ENCODE measurements at regions not wholly inside any gene's neighbourhood (a gene's known extent, or its start where the extent isn't known, plus 50 kb on each side); places are given as distances from the start of the nearest gene placed in this dataset.
"Not testable (repeated sequence)": the region's sequence is repeated elsewhere in the genome, so short reads cannot be mapped to it uniquely, and the experiment has no call there.

DNA sequence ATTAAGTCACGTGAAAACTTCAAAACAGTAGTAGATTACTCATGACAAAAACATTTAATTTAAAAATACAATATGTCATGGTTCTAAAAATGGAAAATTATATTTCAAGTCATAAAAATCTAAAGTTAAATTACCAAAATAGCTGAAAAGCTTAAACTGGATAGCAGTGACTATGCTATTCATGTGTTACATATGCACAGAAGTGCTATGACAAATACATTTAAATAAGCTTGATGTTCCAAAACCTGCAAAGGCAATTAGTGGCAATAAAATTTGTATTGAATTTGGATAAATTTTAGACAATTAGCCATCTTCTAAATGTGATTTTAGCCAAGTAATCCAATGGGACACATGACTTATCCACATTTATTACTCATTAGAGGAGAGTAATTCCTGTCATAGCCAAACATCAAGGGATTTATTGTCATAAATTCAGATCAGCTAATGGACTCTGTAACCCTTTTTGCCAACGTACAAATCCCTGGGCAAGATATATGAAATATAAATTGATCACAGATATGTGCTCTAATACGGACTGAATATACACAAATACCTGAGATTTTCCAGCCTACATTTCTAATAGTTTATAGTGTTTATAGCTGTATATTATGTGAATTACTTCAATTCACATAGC, 419.4 kb downstream of the ISL1 start:
- Mint-ChIP-seq H3K27me3 (no peaks in the 10 kb centered on the region), H3K4me3 (no peak overlapping the region)

DNA sequence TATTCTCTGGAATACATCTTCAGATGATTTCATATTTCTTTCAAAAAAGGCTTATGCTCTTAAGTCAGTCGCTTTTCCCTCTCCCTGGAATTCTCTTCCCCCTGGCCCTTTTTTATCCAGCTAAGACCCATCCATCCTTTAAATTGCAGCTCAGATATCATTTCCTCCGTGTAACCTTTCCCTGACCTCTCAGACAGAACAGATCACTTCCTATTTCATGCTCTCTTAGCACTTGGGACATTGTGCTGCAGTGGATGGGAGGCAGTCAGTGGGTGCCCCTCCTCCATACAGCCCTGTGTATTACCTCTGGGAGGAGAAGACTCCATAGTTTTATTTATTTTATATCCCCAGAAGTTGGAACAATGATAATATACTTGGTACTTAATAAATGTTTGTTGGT, 423.4 kb downstream of the ISL1 start:
- intact Hi-C loops (cut with micrococcal nuclease) = no loop called here
- H3K27ac Mint-ChIP-seq = no peak overlapping the region
- H3K36me3 Mint-ChIP-seq (ENCODE audit: low read depth) = no peaks in the 10 kb centered on the region
- H3K9me3 Mint-ChIP-seq = peaks cover 5% of the 10 kb centered on the region
- H3K4me1 Mint-ChIP-seq (ENCODE audit: low read depth) = no peaks in the 10 kb centered on the region
- no peak overlapping the region for H3K4me3 Mint-ChIP-seq
- no peaks in the 10 kb centered on the region for H3K27me3 Mint-ChIP-seq

More for the DNA sequence above, 419.4 kb downstream of the ISL1 start:
- no peaks in the 10 kb centered on the region for H3K4me1 Mint-ChIP-seq (ENCODE audit: low read depth)
- H3K27ac Mint-ChIP-seq = no peak overlapping the region
- H3K36me3 Mint-ChIP-seq (ENCODE audit: low read depth) = no peaks in the 10 kb centered on the region
- peaks cover 5% of the 10 kb centered on the region for H3K9me3 Mint-ChIP-seq
- intact Hi-C loops (cut with micrococcal nuclease) = no loop called here

DNA sequence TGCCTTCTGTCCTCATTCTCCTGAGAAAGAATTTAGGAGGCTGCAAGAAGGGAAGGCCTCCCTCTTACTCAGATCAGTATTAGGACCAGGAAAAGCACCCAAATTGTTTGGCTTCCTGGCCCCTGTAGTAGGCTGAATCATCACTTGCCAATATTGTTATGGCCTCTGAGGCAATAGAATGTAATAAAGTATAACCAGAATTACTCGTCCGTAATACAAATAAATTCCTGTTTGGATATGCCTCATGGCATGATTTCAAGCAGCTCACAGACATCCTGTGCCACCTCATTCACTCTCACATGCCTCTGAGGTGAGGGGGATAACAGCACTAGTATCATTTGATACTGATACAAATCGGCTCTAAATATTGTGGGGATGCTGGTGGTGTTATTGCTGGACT, 427.3 kb downstream of the ISL1 start:
- H3K27ac Mint-ChIP-seq = no peak overlapping the region
- peaks cover 5% of the 10 kb centered on the region for H3K9me3 Mint-ChIP-seq
- H3K36me3 Mint-ChIP-seq (ENCODE audit: low read depth) = no peaks in the 10 kb centered on the region
- H3K4me3 Mint-ChIP-seq = no peak overlapping the region
- H3K4me1 Mint-ChIP-seq (ENCODE audit: low read depth) = no peaks in the 10 kb centered on the region
- intact Hi-C loops (cut with micrococcal nuclease) = no loop called here
- H3K27me3 Mint-ChIP-seq = no peaks in the 10 kb centered on the region

DNA sequence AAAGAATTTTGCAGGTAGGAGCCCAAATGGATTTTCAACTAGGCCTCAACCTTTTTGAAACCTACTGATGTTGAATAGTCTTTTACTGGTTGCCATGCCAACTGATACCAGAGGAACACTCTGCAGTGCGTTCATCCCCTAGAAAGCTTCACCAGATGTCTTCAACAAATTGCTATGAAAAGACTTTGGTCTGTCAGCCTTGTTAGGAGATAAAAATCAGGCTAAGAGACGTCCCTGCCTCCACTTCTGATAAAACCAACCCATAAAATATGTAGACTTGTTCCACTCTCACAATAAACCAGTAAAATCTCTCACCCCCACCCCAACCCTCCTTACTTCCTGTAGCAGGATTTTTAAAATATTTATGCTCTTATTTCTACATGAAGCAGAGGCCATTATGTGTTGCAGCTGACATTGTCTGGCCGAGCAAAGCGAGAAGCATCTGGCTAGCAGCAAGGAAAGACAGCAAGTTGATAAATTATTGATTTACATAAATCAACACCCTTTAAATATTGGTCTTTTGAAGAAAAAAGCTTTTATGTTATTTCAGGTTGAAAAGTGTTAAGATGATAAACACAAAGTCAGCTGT, 428.7 kb downstream of the ISL1 start:
- Mint-ChIP-seq H3K9me3 (peaks cover 1% of the 10 kb centered on the region), H3K27ac (no peak overlapping the region), H3K27me3 (no peaks in the 10 kb centered on the region), H3K4me3 (no peak overlapping the region), H3K36me3 (ENCODE audit: low read depth) (no peaks in the 10 kb centered on the region), H3K4me1 (ENCODE audit: low read depth) (no peaks in the 10 kb centered on the region)
- intact Hi-C loops (cut with micrococcal nuclease) = no loop called here

DNA sequence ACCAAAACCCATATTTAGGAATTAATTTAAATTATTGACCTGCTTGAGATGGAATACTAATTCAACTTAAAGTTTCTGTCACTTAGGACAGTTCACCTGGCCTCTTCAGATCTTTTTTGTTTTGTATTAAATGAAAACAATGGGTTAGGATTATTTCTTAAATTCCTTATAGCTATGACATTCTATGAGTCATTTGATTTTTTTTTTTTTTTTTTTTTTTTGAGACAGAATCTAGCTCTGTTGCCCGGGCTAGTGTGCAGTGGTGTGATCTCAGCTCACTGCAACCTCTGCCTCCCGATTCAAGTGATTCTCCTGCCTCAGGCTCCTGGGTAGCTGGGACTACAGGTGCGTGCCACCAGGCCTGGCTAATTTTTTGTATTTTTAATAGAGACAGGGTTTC, 431.6 kb downstream of the ISL1 start:
- H3K27ac Mint-ChIP-seq; H3K4me3 Mint-ChIP-seq; H3K4me1 Mint-ChIP-seq (ENCODE audit: low read depth); H3K27me3 Mint-ChIP-seq; H3K9me3 Mint-ChIP-seq; intact Hi-C loops (cut with micrococcal nuclease); H3K36me3 Mint-ChIP-seq (ENCODE audit: low read depth): not testable (repeated sequence)

DNA sequence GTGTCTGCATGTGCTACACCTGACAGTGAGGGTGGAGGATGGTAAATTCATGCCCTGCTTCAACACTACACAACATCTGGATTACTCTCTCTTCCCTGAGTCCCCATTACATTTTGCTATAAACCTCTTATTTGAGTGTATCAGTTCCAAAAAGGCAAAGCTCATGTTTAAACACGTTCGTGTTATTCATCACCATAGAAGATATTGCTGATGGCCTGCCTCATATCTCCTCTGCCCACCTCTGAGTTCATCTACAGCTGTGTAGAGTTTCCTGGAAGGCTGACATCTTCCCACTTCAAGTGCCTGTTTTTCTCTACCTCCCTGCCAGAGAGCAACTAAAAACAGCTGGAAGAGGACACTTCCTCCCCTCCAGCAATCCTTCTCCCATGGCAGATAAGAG, 433.2 kb downstream of the ISL1 start:
- Mint-ChIP-seq H3K9me3 (peaks cover 9% of the 10 kb centered on the region), H3K27me3 (no peaks in the 10 kb centered on the region)
- intact Hi-C loops (cut with micrococcal nuclease) = no loop called here

DNA sequence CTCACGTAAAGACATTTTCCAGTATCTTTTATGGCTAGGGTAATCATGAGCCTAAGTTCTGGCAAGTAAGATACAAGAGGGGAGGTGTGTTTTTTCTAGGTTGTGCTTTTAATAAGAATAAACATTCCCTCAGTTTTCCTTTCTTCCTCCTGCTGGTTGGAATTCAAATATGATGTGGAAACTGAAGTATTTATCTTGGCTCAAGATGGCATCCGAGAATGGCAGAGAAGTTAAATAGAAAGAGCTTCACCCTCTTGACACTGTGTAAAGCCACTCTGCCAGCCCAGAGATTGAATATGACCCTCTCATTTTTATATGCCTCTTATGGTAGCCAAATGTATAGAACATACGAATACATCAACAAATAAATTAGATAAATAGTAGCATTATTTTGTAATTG, 438.4 kb downstream of the ISL1 start:
- no peak overlapping the region for H3K27ac Mint-ChIP-seq
- H3K9me3 Mint-ChIP-seq = peaks cover 9% of the 10 kb centered on the region
- H3K36me3 Mint-ChIP-seq (ENCODE audit: low read depth) = no peaks in the 10 kb centered on the region
- intact Hi-C loops (cut with micrococcal nuclease) = no loop called here
- H3K4me3 Mint-ChIP-seq = no peak overlapping the region
- H3K4me1 Mint-ChIP-seq (ENCODE audit: low read depth) = no peaks in the 10 kb centered on the region
- H3K27me3 Mint-ChIP-seq = no peaks in the 10 kb centered on the region

More for the DNA sequence above, 433.2 kb downstream of the ISL1 start:
- Mint-ChIP-seq H3K4me3 (no peak overlapping the region), H3K27ac (no peak overlapping the region), H3K4me1 (ENCODE audit: low read depth) (no peaks in the 10 kb centered on the region), H3K36me3 (ENCODE audit: low read depth) (no peaks in the 10 kb centered on the region)

DNA sequence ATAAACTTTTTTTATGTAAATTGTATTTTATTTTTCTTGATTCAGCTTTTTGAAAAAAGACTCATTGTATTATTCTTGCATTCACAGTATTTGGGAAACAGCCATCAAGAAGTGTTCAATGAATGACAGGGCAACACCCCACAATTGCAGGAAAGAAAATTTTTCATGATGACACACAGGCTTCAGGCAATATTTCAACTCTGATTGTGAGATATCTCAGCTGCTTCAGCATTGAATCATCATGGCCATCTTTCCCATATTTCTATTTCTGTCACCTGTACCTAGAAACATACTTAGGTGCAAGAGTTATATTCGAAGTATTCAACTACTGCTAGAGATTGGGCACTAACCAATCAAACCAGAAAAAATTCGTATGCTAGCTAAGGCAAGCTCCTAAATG, 446.0 kb downstream of the ISL1 start:
- intact Hi-C loops (cut with micrococcal nuclease) = no loop called here
- Mint-ChIP-seq H3K27ac (no peak overlapping the region), H3K36me3 (ENCODE audit: low read depth) (no peaks in the 10 kb centered on the region), H3K4me1 (ENCODE audit: low read depth) (no peaks in the 10 kb centered on the region), H3K27me3 (no peaks in the 10 kb centered on the region), H3K4me3 (no peak overlapping the region), H3K9me3 (peaks cover 8% of the 10 kb centered on the region)

DNA sequence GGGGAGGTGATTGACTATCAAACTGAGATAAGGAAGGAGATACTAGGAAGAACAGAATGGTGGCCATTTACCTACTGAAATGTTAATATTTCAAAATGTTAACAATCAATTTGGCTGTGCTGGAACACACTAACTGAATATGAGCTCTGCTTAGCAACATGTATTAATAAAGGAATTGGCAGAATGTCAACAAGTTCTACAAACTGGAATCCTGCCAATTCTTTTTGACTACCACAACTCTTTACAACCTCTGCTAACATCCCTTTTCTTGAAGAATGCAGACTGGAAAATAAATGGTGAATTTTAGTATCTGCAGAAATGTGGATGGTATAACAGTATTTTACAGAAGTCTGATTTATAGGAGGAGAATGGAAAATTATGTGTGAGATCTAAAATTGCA, 446.4 kb downstream of the ISL1 start:
- H3K36me3 Mint-ChIP-seq (ENCODE audit: low read depth) = no peaks in the 10 kb centered on the region
- no peaks in the 10 kb centered on the region for H3K27me3 Mint-ChIP-seq
- no peaks in the 10 kb centered on the region for H3K4me1 Mint-ChIP-seq (ENCODE audit: low read depth)
- intact Hi-C loops (cut with micrococcal nuclease) = no loop called here
- no peak overlapping the region for H3K4me3 Mint-ChIP-seq
- H3K27ac Mint-ChIP-seq = no peak overlapping the region
- H3K9me3 Mint-ChIP-seq = peaks cover 8% of the 10 kb centered on the region

DNA sequence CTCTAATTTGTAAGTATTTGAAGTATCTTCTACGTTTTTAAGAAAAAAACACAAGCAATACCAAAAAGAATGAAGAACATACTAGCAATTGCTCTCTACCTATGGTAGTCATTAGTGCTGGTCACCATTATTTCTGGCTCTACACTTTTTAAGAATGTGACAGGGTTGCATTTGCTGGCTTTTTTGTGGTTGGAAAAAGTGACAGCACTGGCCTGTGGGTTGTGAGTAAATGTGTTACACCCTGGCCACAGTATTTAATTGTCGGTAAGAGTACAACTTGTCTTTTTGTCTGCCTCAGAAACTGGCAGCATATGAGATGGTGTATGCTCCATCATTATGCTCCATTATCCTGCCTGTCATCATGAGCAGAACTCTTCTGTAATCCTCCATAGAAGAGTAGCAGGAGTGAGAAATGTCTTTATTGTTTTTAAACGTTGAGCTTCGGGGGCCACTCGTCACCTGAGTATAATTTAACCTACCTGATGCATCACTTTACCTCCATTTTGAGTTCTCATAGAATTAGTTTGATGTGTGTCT, 449.8 kb downstream of the ISL1 start:
- H3K4me3 Mint-ChIP-seq = no peak overlapping the region
- no peaks in the 10 kb centered on the region for H3K36me3 Mint-ChIP-seq (ENCODE audit: low read depth)
- no peak overlapping the region for H3K27ac Mint-ChIP-seq
- peaks cover 8% of the 10 kb centered on the region for H3K9me3 Mint-ChIP-seq
- H3K27me3 Mint-ChIP-seq = no peaks in the 10 kb centered on the region
- intact Hi-C loops (cut with micrococcal nuclease) = no loop called here
- no peaks in the 10 kb centered on the region for H3K4me1 Mint-ChIP-seq (ENCODE audit: low read depth)

DNA sequence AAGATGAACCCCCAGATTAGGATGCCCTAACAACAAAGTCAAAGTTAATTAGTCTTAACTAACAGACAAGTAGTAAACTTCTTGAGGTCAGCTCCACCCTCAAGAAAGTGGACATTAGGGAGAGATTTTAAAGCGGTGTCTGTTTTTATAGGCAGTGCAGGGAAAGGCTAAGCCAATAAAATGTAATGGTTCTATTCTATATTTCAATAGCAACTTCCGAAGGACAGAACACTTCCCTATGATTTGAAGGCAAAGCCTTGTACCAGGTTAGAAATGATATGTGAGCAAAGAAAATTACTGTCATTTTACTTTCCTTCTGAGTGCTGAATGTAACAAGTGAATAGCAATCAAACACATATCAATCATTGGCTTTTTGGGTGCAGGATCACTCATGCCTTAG, 455.2 kb downstream of the ISL1 start:
- Mint-ChIP-seq H3K36me3 (ENCODE audit: low read depth) (no peaks in the 10 kb centered on the region), H3K4me1 (ENCODE audit: low read depth) (no peaks in the 10 kb centered on the region), H3K27ac (no peak overlapping the region), H3K27me3 (no peaks in the 10 kb centered on the region), H3K9me3 (no peaks in the 10 kb centered on the region), H3K4me3 (no peak overlapping the region)
- intact Hi-C loops (cut with micrococcal nuclease) = no loop called here

DNA sequence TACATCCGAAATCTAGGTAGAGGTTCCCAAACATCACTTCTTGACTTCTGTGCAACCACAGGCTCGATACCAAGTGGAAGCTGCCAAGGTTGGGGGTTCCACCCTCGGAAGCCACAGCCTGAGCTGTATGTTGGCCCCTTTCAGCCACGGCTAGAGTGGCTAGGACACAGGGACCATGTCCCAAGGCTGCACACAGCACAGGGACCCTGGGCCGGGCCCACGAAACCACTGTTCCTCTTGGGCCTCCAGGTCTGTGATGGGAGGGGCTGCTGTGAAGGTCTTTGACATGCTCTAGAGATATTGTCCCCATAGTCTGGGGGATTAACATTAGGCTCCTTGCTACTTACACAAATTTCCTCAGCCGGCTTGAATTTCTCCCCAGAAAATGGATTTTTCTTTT, 460.6 kb downstream of the ISL1 start:
- Mint-ChIP-seq H3K9me3 (no peaks in the 10 kb centered on the region), H3K4me1 (ENCODE audit: low read depth) (no peaks in the 10 kb centered on the region), H3K27me3 (no peaks in the 10 kb centered on the region), H3K36me3 (ENCODE audit: low read depth) (no peaks in the 10 kb centered on the region), H3K27ac (no peak overlapping the region), H3K4me3 (no peak overlapping the region)
- intact Hi-C loops (cut with micrococcal nuclease) = no loop called here

DNA sequence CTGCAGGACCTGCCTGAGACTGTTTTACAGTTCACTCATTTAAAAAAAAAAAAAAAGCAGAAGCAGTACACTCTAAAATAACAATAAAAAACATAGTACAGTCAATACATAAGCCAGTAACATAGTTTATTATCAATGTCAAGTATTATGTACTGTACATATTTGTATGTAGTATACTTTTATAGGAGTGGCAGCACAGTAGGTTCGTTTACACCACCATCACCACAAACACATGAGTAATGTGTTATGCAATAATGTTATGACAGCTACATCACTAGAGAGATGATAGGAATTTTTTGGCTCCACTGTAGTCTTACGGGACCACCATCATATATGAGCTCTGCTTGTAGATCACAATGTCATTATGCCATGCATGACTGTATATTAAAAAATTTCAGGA, 462.8 kb downstream of the ISL1 start:
- H3K4me1 Mint-ChIP-seq (ENCODE audit: low read depth) = no peaks in the 10 kb centered on the region
- no peaks in the 10 kb centered on the region for H3K9me3 Mint-ChIP-seq
- H3K27me3 Mint-ChIP-seq = no peaks in the 10 kb centered on the region
- intact Hi-C loops (cut with micrococcal nuclease) = no loop called here
- H3K4me3 Mint-ChIP-seq = no peak overlapping the region
- no peaks in the 10 kb centered on the region for H3K36me3 Mint-ChIP-seq (ENCODE audit: low read depth)
- no peak overlapping the region for H3K27ac Mint-ChIP-seq

DNA sequence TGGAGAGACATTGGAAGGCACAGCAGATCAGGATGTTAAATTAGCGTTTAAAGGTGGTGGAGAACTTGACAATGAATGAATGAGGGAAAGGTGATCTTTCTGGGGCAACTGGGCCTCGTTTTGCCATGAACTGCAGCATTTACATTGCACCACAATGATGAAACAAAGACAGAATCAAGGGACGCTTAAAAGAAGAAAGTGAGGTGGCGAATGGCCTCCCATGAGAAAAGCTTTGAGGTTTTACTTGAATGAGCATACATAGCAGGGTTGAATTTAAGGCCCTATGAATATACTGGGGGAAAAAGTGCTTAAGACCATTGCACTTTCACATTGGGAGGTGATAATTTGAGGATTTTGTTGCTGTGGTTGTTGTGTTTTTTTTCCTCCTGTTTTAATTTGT, 476.4 kb downstream of the ISL1 start:
- Mint-ChIP-seq H3K4me1 (ENCODE audit: low read depth) (no peaks in the 10 kb centered on the region), H3K9me3 (no peaks in the 10 kb centered on the region), H3K4me3 (no peak overlapping the region), H3K27ac (no peak overlapping the region), H3K36me3 (ENCODE audit: low read depth) (no peaks in the 10 kb centered on the region), H3K27me3 (no peaks in the 10 kb centered on the region)
- intact Hi-C loops (cut with micrococcal nuclease) = no loop called here

DNA sequence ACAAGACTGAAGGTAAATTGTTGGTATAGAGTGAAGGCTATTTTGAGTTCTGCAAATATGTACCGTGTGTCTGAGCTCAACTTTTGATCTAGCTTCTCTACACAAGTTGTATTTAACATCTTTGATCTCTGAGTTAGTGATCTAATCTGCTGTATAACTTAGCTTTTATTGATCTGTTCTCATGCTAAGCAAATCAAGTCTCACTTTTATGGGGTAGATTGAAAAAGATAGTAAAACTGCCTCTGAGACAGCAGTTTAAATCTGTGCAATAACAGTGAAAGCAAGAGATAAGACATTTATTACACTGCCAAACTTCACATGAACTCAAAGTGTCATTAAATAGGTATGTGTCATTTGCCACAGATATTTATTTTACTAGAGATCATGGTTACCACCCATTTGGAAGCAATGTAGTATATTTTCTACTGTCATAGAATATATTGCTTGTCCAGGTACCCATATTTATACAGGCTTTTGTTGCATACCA, 477.3 kb downstream of the ISL1 start:
- intact Hi-C loops (cut with micrococcal nuclease) = no loop called here
- H3K4me3 Mint-ChIP-seq = no peak overlapping the region
- no peaks in the 10 kb centered on the region for H3K4me1 Mint-ChIP-seq (ENCODE audit: low read depth)
- H3K27ac Mint-ChIP-seq = no peak overlapping the region
- no peaks in the 10 kb centered on the region for H3K9me3 Mint-ChIP-seq
- no peaks in the 10 kb centered on the region for H3K36me3 Mint-ChIP-seq (ENCODE audit: low read depth)
- no peaks in the 10 kb centered on the region for H3K27me3 Mint-ChIP-seq
